ENCODE measurements at regions not wholly inside any gene's neighbourhood (a gene's known extent, or its start where the extent isn't known, plus 50 kb on each side); places are given as distances from the start of the nearest gene placed in this dataset.

DNA sequence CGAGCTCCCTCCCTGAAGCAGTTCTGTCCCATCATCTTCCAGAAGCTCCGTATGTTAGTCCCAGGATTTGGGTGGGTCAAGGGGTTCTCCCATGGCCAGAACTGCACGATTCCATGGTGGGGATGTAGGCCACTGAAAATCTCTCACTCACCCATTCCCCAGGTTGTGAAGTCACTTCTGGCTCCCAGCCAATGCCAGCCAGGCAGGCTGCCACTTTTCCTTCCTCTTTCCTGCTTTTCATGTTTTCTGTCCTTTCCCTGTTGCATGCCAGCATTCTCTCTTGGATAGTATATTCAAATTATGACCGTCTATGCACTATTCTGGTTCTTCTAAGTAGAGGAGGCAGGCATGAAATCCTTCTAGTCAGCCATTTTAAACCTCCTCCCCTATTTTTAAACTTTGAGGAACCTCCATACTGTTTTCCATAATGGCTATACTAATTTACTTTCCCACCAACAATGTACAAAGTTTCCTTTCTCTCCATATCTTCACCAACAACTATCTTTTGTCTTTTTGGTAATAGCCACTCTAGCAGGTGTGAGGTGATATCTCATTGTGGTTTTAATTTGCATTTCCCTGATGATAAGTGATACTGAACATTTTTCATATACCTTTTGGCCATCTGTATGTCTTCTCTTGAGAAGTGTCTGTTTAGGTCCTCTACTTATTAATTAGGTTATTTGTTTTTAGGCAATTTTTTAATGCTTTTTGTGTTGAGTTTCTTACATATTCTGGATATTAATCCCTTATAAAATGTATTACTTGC lies 182.1 kb upstream of the TET2 start:
- no peak for DNase-seq (ENCODE audit: low read depth)

DNA sequence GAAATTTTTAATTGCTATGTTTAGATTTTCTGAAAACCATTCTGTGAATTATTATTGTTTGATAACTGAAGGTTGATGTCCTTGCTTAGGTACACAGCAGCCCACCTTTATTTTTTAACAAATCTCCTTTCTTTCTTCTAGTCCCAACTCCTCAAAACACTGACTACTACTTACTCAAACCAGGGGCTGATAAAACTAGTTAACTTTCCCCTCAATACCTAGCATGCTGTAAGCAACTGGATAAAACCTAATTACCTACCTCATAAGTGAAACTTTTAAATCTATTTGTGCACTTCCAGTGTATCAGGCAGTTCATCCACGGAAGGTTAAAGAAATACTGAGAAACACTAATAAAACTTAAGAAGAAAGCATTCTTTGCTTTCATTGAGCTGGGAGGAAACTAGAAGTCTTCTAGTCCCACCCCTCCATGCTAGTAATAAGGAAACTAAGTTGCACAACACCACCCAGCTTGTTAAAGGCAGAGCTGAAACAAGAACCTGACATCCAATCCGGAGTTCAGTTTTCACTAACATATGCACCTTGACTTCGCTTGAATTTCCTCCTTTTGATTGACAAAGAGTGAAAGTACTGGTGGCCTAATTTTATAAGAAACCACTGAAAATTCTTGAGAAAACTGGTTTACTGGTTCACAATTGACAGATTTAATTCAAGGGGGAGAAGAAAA lies 180.2 kb upstream of the TET2 start:
- DNase-seq (ENCODE audit: low read depth): no peak

DNA sequence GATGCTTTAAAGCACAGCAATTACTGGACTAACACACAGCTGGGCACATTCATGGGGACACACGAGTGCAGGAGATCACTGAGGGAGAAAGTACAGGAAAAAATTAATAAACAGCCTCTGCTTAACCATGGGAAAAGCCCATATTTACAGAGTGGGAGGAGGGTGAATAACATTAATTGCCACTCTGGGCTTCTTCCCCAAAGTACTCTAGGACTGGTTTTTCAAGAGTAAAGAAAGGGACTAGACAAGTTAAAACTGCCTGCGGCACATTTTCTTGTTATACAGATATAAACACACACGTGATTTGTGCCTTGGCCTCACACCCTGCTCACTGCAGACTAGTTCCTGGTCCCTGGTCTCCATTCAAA lies 179.7 kb upstream of the TET2 start:
- DNase-seq (ENCODE audit: low read depth): no peak

DNA sequence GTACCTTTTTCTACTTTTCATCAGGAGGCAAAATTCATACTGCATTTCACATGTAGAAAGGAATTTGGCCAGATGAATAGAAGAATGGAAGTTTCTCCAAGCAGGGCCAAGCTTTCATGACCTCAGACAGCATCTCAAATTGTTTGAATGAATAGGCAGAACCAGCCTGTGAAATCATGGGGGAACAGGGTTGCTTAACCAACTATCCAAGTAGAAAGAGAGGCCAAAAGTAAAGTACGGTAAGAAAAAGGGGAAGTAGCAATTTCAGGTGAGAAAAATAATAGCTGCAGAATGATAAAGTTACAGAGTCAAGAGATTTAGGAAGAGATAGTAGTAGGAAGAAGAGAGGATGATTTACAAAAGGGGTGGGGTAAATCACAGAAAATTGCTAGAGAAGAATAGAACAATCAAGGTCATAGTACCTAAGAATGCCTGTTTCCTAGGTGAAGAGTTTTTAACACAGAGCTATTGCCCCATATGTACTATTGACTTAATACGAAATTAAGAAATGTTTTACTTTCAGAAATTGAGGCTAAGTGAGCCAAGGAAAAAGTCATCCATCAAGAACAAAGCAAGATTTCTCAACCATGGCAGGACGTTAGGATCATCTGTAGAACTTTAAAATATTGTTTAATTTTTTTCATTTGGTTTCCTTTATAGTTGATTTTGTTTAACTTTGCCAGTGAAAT lies 177.1 kb upstream of the TET2 start:
- no peak for DNase-seq (ENCODE audit: low read depth)

DNA sequence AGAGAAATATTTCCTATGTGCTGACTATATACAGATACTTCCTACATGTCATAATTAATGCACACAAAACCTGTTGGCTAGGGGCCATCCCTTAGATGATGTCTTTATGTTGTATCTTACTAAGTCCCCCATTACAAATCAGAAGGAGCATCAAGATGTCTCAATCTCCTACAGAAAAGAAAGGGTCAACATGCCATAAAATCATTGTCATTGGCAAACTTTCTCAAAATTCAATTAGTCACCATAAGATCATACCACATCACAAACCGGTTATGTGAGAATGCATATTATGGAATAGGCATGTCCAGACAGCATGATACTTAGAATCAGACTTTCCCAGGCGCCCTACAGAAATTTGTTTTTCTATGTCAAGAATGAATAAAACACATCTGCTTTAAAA lies 175.2 kb upstream of the TET2 start:
- DNase-seq (ENCODE audit: low read depth): no peak

DNA sequence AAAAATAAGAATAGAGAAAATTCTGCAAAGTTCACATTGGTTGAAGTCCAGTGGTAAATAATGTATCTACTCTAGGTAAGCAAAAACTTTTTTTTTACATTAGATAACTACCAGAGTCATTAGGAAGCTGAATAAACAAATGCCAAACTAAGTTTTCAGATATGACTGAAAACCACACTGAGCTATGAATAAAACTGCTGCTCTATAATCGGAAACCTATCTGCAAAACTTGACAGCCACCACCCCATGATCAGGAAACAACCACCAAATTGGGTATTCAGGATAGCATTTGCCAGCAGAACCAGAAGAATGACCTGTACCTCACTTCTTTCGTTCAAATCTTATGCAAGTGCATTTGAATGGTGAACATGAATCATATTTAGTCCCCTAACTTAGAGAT lies 173.0 kb upstream of the TET2 start:
- DNase-seq (ENCODE audit: low read depth): no peak

DNA sequence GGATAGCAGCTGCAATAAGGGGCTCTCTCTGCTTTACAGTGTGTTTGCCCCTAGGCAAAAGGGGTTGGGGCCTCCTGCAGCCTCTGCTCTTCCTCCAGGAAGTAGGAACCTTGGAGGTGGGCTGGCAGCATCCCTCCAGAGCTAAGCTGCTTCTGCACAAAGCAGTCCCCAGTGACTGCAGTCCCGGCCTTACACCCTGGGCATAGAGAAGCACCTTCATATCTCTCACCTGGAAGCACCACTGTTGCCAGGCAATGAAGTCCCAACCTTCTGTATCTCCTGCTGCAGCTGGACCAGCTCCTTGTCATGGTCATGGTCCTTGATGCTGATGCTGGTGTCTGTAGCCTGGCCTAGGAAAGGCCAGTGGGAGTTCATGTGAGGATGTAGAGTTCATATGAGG lies 171.1 kb upstream of the TET2 start:
- no peak for DNase-seq (ENCODE audit: low read depth)

DNA sequence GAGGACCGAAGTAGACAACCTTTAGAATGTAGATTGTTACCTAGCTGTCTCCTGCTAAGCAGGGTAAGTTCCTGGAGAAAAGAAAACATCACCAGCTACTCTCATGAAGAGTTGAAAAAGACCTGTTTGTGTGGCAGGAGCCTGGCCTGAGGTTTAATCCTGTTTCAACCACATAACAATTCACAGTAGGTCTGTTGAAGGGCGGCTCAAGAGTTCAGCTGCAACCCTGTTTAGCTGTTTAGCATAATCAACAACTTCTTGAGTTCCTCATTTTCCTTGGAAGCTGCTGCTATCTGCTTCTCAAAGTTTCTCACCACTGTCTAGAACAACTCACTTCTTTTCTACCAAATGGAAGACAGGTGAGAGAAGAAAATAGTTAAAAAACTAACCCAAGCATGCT lies 170.4 kb upstream of the TET2 start:
- DNase-seq (ENCODE audit: low read depth): no peak

DNA sequence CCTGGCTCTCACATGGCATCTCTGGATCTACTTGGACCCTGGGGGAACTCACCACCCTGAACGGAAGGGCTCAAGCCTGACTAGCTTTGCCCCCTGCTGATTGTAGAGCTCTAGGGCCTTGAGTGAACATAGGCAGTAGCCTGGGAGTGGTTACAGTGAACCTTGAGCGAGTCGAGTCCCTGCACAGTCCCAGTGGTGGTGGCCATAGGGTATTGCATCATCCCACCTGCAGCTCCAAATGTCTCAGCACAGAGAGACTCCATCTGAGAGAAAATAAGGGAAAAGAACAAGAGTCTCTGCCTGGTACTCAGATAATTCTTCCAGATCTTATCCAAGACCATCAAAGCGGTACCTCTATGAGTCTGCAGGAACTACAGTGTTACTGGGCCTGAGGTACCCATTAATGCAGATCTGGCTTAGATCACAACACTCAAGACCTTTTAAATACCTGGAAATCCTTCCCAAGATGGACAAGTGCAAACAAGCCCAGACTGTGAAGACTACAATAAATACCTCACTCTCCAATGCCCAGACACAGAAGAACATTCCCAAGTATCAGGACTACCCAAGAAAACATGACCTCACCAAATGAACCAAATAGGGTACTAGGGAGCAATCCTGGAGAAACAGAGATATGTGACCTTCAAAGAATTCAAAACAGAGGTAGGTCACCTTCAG lies 167.5 kb upstream of the TET2 start:
- DNase-seq (ENCODE audit: low read depth): no peak

DNA sequence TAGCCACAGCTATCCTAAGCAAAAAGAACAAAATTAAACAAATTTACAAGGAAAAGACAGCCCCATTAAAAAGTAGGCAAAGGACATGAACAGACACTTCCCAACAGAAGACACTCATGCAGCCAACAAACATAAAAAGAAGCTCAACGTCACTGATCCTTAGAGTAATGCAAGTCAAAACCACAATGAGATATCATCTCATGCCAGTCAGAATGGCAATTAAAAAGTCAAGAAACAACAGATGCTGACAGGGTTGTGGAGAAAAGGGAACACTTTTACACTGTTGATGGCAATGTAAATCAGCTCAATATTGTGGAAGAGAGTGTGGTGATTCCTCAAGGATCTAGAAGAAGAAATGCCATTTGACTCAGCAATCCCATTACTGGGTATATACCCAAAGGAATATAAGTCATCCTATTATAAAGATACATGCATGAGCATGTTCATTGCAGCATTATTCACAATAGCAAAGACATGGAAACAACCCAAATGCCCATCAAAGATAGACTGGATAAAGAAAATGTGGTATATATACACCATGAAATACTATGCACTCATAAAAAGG lies 163.0 kb upstream of the TET2 start:
- no peak for DNase-seq (ENCODE audit: low read depth)

DNA sequence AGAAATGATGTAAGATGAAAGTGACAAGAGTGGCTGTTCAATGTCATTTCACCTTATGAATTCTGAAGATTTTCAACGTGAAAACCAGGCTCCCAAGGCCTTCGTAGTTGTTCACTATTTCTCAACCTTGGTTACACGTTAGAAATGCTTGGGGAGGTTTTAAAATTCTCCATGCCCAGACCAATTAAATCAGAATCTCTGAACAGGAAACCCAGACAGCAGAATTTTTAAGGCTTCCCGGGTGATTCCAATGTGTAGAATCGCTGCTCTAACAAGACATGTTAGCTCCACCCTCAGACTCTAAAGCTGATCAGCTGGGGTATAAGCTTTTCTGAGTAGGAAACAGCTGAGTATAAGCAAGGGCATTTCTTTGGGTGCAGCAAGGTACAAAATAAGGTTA lies 160.4 kb upstream of the TET2 start:
- DNase-seq (ENCODE audit: low read depth): no peak

DNA sequence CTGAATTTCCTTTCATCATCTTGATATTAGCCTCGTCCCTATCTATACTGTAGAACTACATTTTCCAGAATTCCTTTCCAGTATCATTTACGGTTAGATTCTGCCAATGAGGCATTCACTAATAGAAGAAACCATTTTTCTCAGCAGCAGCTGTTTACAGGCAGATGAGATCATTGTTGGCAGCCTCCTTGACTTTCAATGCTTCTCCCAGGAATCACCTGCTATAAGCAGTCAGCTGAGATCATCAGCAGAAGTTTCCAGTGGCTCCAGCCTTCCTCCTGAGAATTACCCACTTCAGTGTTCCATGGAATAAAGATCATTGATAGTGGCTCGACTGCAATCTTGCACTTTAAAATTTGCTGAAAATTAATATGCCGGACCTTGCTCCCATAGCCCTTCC lies 157.3 kb upstream of the TET2 start:
- DNase-seq (ENCODE audit: low read depth): no peak

DNA sequence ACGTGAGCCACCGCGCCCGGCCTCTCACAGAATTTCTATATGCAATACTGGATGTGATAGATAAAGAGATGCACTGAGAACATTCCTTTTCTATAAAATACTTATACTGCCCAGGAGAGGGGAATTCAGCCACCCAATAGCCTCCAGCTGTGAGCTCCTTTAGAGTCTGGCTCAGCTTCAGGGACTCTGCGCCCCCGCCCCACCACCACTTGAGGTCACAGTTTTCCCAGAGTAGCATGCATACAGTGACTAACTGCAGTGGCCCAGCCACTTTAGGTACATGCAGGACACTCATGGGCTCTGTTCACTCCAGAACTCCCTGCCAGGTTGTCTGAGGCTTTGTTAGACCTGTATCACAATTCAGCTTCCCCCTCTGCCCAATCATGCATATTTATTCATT lies 144.4 kb upstream of the TET2 start:
- no peak for DNase-seq (ENCODE audit: low read depth)

DNA sequence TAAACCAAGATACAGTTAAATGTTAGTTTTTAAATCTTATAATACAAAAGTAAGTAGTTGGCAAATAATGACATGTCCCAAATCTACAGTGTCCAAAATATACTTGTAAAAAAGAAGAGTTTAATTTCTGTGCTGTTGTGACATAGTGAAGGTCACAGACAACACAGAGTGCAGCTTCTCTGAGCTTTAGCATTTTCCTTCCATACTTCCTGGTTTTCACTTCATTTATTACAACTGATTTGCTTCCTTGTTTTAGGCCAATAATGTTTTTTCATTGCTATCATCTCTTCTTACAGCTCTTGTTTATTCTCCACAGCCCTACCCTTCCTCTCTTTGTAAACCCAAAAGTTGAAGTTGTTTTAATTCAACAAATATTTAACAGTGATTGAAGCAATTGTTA lies 132.4 kb upstream of the TET2 start:
- no peak for DNase-seq (ENCODE audit: low read depth)

DNA sequence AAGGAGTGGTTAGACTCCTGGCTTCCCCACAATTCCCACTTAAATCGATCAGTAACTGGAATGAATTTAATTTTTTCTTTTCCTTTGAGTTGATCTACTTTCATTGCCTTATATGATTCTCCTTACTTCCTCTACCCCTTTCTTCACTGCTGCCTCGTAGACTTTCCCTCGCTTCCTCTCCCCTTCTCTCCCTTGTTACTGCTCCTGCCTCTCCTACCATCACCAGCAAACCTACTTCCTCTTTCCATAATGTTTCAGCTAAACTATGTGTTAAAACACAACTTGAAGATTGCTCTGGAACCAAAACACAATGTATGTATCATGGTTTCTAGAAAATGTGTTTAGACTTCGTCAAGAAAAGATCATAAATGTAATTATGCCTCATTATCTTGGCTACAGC lies 132.0 kb upstream of the TET2 start:
- no peak for DNase-seq (ENCODE audit: low read depth)

DNA sequence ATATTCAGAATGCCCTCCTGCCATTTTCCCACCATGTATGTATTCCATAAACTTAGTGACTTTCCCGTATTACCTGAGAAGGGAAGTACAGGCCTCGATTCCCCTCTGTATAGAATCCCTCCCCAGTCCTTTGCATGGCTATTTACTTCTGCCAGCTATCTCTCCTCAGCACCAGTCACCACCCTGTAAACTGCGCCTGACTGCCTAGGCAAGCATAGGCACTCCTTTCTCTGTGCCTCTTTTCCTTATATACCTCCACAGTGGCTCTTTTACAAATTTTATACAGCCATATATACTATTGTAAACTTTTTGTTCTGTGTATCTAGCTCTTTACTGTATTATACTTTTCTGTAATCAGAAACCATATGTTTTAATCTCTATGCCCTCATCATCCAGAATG lies 130.9 kb upstream of the TET2 start:
- DNase-seq (ENCODE audit: low read depth): no peak

DNA sequence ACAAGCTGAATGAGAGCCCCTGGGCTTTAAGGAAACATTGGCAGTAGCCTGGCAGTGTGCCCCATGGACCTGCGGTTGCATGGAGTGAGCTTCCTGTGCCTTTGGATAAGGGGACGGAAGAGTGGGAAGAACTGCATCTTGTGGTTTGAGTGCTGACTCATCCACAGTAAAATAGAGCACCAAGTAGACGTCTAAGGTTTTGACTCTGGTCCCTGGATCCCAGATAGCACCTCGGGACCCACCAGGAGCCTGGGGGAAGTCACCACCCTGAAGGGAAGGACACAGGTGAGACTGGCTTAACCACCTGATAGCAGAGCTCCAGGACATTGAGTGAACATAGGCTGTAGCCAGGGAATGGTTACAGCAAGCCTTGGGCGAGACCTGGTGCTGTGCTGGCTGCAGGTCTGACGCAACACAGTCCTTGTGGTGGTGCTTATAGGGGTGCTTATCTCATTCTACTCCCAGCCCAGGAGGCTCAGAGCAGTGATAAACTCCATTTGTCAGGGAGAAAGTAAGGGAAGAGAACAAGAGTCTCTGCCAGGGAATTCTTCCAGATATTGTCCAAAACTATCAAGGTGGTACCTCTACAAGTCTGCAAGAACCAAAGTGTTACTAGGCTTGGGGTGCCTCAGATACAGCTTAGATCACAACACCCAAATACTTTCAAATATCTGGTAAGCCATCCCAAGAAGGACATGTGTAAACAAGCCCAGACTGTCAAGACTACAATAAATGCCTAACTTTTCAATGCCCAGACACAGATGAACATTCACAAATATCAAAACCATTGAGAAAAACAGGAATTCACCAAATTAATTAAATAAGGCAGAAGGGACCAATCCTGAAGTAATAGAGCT lies 123.6 kb upstream of the TET2 start:
- DNase-seq (ENCODE audit: low read depth): no peak

DNA sequence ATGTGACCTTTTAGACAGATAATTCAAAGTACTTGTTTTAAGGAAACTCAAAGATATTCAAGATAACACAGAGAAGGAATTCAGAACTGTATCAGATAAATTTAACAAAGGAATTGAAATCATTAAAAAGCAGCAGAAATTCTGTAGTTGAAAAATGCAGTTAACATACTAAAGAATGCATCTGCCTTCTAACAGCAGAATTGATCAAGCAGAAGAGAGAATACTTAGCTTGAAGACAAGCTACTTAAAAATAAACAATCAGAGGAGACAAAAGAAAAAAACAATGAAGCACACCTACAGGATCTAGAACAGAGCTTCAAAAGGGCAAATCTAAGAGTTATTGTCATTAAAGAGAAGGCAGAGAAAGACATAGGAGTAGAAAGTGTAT lies 123.0 kb upstream of the TET2 start:
- DNase-seq (ENCODE audit: low read depth): no peak

DNA sequence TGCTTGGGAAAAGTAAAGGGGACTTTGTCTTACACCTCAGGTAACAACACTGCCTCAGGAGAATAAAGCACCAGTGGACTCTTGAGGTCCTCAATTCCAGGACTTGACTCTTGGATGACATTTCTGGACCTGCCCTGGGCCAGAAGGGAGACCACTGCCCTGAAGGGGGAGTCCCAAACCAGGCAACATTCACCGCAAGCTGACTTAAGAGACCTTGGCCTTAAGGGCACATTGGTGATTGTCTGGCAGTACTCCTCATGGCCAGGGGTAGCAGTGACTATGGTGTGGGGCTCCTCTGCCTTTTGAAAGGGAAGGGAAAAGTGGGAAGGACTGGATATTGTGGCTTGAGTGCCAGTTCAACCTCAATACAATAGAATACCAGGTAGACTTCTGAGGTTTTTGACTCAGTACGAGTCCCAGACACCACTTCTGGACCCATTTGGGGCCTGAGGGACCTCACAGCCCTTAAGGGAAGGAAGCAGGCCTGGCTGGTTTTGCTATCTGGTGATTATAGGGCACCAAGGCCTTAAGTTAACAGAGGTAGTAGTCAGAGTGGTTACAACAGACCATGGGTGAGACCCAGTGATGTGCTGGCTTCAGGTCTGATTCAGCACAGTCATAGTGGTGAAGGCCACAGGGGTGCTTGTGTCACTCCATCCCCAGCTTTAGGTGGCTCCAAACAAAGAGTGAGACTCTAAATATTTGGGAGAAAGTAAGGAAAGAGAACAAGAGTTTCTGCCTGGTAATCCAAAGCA lies 121.2 kb upstream of the TET2 start:
- DNase-seq (ENCODE audit: low read depth): no peak

DNA sequence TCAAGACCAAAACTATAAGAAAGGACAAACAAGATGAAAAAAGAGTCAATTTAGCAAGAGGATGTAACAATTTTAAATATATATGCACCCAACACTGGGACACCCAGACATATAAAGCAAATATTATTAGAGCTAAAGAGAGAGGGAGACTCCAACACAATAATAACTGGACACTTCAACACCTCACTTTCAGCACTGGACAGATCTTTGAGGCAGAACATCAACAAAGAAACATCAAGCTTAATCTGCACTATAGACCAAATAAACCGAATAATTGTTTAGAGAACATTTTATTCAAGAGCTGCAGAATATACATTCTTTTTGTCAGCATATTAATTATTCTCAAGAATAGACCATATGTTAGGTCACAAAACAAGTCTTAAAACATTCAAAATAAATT lies 109.7 kb upstream of the TET2 start:
- no peak for DNase-seq (ENCODE audit: low read depth)

DNA sequence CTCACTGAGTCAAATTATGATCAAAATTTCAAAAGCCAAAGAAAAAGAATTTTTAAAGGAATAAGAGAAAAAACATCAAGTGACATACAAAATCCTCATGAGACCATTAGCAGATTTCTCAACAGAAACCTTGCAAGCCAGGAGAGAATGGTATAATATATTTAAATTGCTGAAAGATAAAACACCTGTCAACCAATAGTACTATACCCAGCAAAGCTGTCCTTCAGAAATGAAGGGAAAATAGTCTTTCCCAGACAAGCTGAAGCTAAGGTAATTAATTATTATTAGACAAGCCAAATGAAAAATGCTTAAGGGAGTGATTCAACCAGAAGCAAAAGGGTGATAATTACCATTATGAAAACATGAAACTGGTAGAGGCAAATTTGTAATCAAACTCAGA lies 104.2 kb upstream of the TET2 start:
- DNase-seq (ENCODE audit: low read depth): no peak

Data from GM04504 (cell line).